WTC11 (cell line): ENCODE measurements at regions not wholly inside any gene's neighbourhood (a gene's known extent, or its start where the extent isn't known, plus 50 kb on each side); places are given as distances from the start of the nearest gene placed in this dataset.

ENCODE experiments used
- ATAC-seq: fragments of 200-7000 bp; cut with Tn5 transposase; 2 replicates; pipeline ENCODE4 v1.10.0; 2021; ENCODE audit warnings: mild to moderate bottlenecking, moderate library complexity
- CTCF ChIA-PET: fragments of 300-600 bp; sonication (Branson Sonifier 250); formaldehyde crosslinking; loops from one replicate; lab custom pipeline; 2021; ENCODE audit warnings: antibody characterized with exemption; lab: Charles Lee
- POLR2A ChIA-PET: fragments of 350-600 bp; sonication (Branson Sonifier 250); formaldehyde crosslinking; loops from one replicate; lab custom pipeline; 2021; ENCODE audit warnings: antibody characterized with exemption; lab: Charles Lee
- DNase-seq: peaks from one replicate; pipeline ENCODE4 v3.0.0; 2021; ENCODE audit warnings: low spot score
- H3K27ac Mint-ChIP-seq: 2 replicates; pipeline ENCODE4 v1.8.0; 2021; ENCODE audit warnings: mixed read lengths
- H3K27me3 Mint-ChIP-seq: 2 replicates; pipeline ENCODE4 v1.8.0; 2021; ENCODE audit warnings: low read depth, mild to moderate bottlenecking, moderate library complexity, mixed read lengths
- H3K36me3 Mint-ChIP-seq: 2 replicates; pipeline ENCODE4 v1.8.0; 2021; ENCODE audit warnings: mixed read lengths
- H3K4me1 Mint-ChIP-seq: 2 replicates; pipeline ENCODE4 v1.8.0; 2022; ENCODE audit warnings: mixed read lengths
- H3K4me3 Mint-ChIP-seq: 2 replicates; pipeline ENCODE4 v1.8.0; 2021; ENCODE audit warnings: mild to moderate bottlenecking, moderate library complexity, mixed read lengths
- H3K9me3 Mint-ChIP-seq: 2 replicates; pipeline ENCODE4 v1.8.0; 2021; ENCODE audit warnings: mixed read lengths
- CBFB ChIP-seq: sonication (generic); formaldehyde crosslinking; IDR thresholded peaks from 2 replicates; pipeline ENCODE4 v1.8.1; 2022; ENCODE audit warnings: mild to moderate bottlenecking, low read depth, missing genetic modification reagents
- EMX1 ChIP-seq: fragments of 250-450 bp; sonication (Bioruptor Pico); IDR thresholded peaks from 2 replicates; pipeline ENCODE4 v1.8.0; 2021; ENCODE audit warnings: mild to moderate bottlenecking
- ESRRA ChIP-seq: sonication (generic); formaldehyde crosslinking; IDR thresholded peaks from 2 replicates; pipeline ENCODE4 v1.8.1; 2022; ENCODE audit warnings: mild to moderate bottlenecking, missing genetic modification reagents, borderline replicate concordance
- FOXK1 ChIP-seq: sonication (generic); formaldehyde crosslinking; IDR thresholded peaks from 2 replicates; pipeline ENCODE4 v1.8.0; 2022; ENCODE audit warnings: mild to moderate bottlenecking, moderate library complexity, missing genetic modification reagents
- FOXP1 ChIP-seq: sonication (generic); formaldehyde crosslinking; IDR thresholded peaks from 2 replicates; pipeline ENCODE4 v1.8.0; 2022; ENCODE audit warnings: missing genetic modification reagents, mild to moderate bottlenecking, moderate library complexity, borderline replicate concordance
- GRHL2 ChIP-seq: fragments of 250-450 bp; sonication (Bioruptor Pico); IDR thresholded peaks from 2 replicates; pipeline ENCODE4 v1.8.0; 2022; ENCODE audit warnings: mild to moderate bottlenecking, moderate library complexity; ENCODE audit not compliant: insufficient replicate concordance, severe bottlenecking
- MYBL2 ChIP-seq: sonication (generic); formaldehyde crosslinking; IDR thresholded peaks from 2 replicates; pipeline ENCODE4 v1.8.1; 2023; ENCODE audit warnings: mild to moderate bottlenecking, moderate library complexity, missing genetic modification reagents
- NFE2L1 ChIP-seq: sonication (generic); formaldehyde crosslinking; IDR thresholded peaks from 2 replicates; pipeline ENCODE4 v1.8.1; 2023; ENCODE audit warnings: missing genetic modification reagents
- NR1H2 ChIP-seq: sonication (generic); formaldehyde crosslinking; IDR thresholded peaks from 2 replicates; pipeline ENCODE4 v1.9.0; 2021; ENCODE audit warnings: mild to moderate bottlenecking, moderate library complexity, missing genetic modification reagents
- SMAD4 ChIP-seq: sonication (generic); formaldehyde crosslinking; IDR thresholded peaks from 2 replicates; pipeline ENCODE4 v1.8.0; 2022; ENCODE audit warnings: mild to moderate bottlenecking, missing genetic modification reagents
- TEAD1 ChIP-seq: sonication (generic); formaldehyde crosslinking; IDR thresholded peaks from 2 replicates; pipeline ENCODE4 v1.8.0; 2022; ENCODE audit warnings: mild to moderate bottlenecking, missing genetic modification reagents
- TEAD4 ChIP-seq: sonication (generic); formaldehyde crosslinking; IDR thresholded peaks from 2 replicates; pipeline ENCODE4 v1.8.0; 2022; ENCODE audit warnings: mild to moderate bottlenecking, missing genetic modification reagents
- ZNF121 ChIP-seq: sonication (generic); formaldehyde crosslinking; IDR thresholded peaks from 2 replicates; pipeline ENCODE4 v1.8.0; 2023; ENCODE audit warnings: missing genetic modification reagents
- ZNF138 ChIP-seq: sonication (generic); formaldehyde crosslinking; conservative IDR thresholded peaks from 2 replicates; pipeline ENCODE4 v1.8.1; 2022; ENCODE audit warnings: mild to moderate bottlenecking, moderate library complexity, missing genetic modification reagents
- ZNF317 ChIP-seq: sonication (generic); formaldehyde crosslinking; IDR thresholded peaks from 2 replicates; pipeline ENCODE4 v1.8.1; 2023; ENCODE audit warnings: low read depth, mild to moderate bottlenecking, moderate library complexity, missing genetic modification reagents, borderline replicate concordance
- TF ChIP-seq, protein P1 (sequence below): fragments of 250-450 bp; sonication (Bioruptor Pico); IDR thresholded peaks from 2 replicates; pipeline ENCODE4 v2.1.2; 2022; ENCODE audit warnings: mild to moderate bottlenecking, moderate library complexity
- TF ChIP-seq, protein P2 (sequence below): sonication (generic); formaldehyde crosslinking; conservative IDR thresholded peaks from 2 replicates; pipeline ENCODE4 v1.8.1; 2022; ENCODE audit warnings: mild to moderate bottlenecking, missing genetic modification reagents
- TF ChIP-seq, protein P3 (sequence below): fragments of 250-450 bp; sonication (Bioruptor Pico); IDR thresholded peaks from 2 replicates; pipeline ENCODE4 v1.8.0; 2021; ENCODE audit warnings: mild to moderate bottlenecking
- TF ChIP-seq, protein P4 (sequence below): sonication (generic); formaldehyde crosslinking; IDR thresholded peaks from 2 replicates; pipeline ENCODE4 v1.8.0; 2023; ENCODE audit warnings: missing genetic modification reagents
- TF ChIP-seq, protein P5 (sequence below): fragments of 250-450 bp; sonication (Bioruptor Pico); IDR thresholded peaks from 2 replicates; pipeline ENCODE4 v1.9.0; 2021; ENCODE audit warnings: mild to moderate bottlenecking
- TF ChIP-seq, protein P6 (sequence below): sonication (generic); formaldehyde crosslinking; IDR thresholded peaks from 2 replicates; pipeline ENCODE4 v1.8.0; 2022; ENCODE audit warnings: mild to moderate bottlenecking, missing genetic modification reagents
- TF ChIP-seq, protein P7 (sequence below): sonication (generic); formaldehyde crosslinking; IDR thresholded peaks from 2 replicates; pipeline ENCODE4 v1.8.1; 2022; ENCODE audit warnings: missing genetic modification reagents, borderline replicate concordance
- TF ChIP-seq, protein P8 (sequence below): sonication (generic); formaldehyde crosslinking; IDR thresholded peaks from 2 replicates; pipeline ENCODE4 v1.8.1; 2022; ENCODE audit warnings: mild to moderate bottlenecking, moderate library complexity, missing genetic modification reagents
- TF ChIP-seq, protein P9 (sequence below): sonication (generic); formaldehyde crosslinking; IDR thresholded peaks from 2 replicates; pipeline ENCODE4 v1.8.1; 2023; ENCODE audit warnings: mild to moderate bottlenecking, missing genetic modification reagents

DNA sequence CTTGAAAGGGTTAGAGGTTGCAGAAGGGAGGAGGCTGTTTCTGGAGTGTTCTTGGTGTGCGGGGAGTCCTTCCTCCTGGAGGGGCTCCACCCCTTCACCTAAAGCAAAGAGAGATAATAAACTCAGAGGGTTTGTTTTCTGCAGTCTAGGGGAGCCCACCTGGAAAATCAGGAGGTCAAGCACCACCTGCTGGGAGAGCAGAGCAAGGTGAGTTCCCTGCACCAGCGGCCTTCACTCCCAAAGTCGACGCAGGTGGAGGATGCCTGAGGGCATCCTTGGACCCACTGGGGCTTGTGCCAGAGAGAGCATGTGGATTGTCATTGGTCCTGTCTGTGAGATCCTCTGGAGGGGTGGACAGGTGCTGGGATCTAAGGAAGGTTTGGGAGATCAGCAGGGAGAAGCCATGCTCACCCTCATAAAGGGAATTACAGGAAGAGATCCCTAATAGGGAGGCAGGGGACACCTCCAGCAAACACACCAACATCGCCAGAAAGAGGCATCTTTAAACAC, 116.7 kb downstream of the KCNF1 start:
- no peak overlapping the region for H3K4me3 Mint-ChIP-seq
- DNase-seq (no peak), ATAC-seq (no peak; the same call in 1 of the 2 replicates)
- H3K9me3 Mint-ChIP-seq = peaks cover 8% of the 10 kb centered on the region
- no peak overlapping the region for H3K27ac Mint-ChIP-seq
- POLR2A ChIA-PET = no interaction called here
- peaks cover 17% of the 10 kb centered on the region for H3K4me1 Mint-ChIP-seq
- peaks cover 5% of the 10 kb centered on the region for H3K36me3 Mint-ChIP-seq
- no peaks in the 10 kb centered on the region for H3K27me3 Mint-ChIP-seq
- TF ChIP-seq SMAD4 (CRISPR knock-in tag) (no peak), TEAD4 (CRISPR knock-in tag) (no peak), MYBL2 (CRISPR knock-in tag) (no peak), FOXK1 (CRISPR knock-in tag) (no peak), ESRRA (CRISPR knock-in tag) (no peak)
- TF ChIP-seq, protein P1, sequence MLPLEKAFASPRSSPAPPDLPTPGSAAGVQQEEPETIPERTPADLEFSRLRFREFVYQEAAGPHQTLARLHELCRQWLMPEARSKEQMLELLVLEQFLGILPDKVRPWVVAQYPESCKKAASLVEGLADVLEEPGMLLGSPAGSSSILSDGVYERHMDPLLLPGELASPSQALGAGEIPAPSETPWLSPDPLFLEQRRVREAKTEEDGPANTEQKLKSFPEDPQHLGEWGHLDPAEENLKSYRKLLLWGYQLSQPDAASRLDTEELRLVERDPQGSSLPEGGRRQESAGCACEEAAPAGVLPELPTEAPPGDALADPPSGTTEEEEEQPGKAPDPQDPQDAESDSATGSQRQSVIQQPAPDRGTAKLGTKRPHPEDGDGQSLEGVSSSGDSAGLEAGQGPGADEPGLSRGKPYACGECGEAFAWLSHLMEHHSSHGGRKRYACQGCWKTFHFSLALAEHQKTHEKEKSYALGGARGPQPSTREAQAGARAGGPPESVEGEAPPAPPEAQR (CRISPR knock-in tag) = no peak
- TF ChIP-seq, protein P2, sequence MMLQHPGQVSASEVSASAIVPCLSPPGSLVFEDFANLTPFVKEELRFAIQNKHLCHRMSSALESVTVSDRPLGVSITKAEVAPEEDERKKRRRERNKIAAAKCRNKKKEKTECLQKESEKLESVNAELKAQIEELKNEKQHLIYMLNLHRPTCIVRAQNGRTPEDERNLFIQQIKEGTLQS (CRISPR knock-in tag) = no peak
- TF ChIP-seq, protein P3, sequence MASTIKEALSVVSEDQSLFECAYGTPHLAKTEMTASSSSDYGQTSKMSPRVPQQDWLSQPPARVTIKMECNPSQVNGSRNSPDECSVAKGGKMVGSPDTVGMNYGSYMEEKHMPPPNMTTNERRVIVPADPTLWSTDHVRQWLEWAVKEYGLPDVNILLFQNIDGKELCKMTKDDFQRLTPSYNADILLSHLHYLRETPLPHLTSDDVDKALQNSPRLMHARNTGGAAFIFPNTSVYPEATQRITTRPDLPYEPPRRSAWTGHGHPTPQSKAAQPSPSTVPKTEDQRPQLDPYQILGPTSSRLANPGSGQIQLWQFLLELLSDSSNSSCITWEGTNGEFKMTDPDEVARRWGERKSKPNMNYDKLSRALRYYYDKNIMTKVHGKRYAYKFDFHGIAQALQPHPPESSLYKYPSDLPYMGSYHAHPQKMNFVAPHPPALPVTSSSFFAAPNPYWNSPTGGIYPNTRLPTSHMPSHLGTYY (CRISPR knock-in tag) = no peak
- TF ChIP-seq, protein P4, sequence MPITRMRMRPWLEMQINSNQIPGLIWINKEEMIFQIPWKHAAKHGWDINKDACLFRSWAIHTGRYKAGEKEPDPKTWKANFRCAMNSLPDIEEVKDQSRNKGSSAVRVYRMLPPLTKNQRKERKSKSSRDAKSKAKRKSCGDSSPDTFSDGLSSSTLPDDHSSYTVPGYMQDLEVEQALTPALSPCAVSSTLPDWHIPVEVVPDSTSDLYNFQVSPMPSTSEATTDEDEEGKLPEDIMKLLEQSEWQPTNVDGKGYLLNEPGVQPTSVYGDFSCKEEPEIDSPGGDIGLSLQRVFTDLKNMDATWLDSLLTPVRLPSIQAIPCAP (CRISPR knock-in tag) = no peak
- CTCF ChIA-PET = interaction anchor here (0.8 to 0.9 kb wide), 2 partner anchors 96 to 196 kb away, joined by 4 to 5 read pairs; no protein-coding TSS in a partner anchor

DNA sequence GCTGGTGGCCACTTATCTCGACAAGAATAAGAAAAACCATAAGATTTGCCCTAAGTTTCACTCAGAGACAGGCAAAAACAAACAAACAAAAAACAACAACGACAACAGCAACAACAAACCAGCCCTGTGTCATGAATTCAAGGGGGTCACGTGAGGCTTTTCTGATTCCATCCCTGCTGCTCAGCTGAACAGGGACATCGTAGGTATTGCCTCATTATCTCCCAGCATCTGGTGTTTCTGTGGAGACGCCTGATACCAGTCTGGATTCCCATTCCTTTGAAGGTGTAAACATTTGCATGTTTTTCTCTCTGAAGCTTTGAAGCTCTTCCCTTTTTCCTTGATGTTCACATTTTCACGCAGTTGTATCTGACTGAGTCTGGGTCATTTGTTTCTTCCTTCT, 117.4 kb downstream of the KCNF1 start:
- Mint-ChIP-seq H3K36me3 (peaks cover 5% of the 10 kb centered on the region), H3K4me3 (no peak overlapping the region), H3K27me3 (no peaks in the 10 kb centered on the region), H3K27ac (0 out of 2 replicates have a peak overlapping the region, but pooled peaks have one; percentile 8), H3K9me3 (peaks cover 15% of the 10 kb centered on the region), H3K4me1 (peaks cover 17% of the 10 kb centered on the region)
- ATAC-seq = no peak
- ChIA-PET POLR2A (no interaction called here), CTCF (interaction anchor here (0.6 to 0.9 kb wide), 3 partner anchors 96 to 197 kb away, joined by 3 to 5 read pairs (median 4); no protein-coding TSS in a partner anchor)
- no peak for DNase-seq
- TF ChIP-seq, protein P5, sequence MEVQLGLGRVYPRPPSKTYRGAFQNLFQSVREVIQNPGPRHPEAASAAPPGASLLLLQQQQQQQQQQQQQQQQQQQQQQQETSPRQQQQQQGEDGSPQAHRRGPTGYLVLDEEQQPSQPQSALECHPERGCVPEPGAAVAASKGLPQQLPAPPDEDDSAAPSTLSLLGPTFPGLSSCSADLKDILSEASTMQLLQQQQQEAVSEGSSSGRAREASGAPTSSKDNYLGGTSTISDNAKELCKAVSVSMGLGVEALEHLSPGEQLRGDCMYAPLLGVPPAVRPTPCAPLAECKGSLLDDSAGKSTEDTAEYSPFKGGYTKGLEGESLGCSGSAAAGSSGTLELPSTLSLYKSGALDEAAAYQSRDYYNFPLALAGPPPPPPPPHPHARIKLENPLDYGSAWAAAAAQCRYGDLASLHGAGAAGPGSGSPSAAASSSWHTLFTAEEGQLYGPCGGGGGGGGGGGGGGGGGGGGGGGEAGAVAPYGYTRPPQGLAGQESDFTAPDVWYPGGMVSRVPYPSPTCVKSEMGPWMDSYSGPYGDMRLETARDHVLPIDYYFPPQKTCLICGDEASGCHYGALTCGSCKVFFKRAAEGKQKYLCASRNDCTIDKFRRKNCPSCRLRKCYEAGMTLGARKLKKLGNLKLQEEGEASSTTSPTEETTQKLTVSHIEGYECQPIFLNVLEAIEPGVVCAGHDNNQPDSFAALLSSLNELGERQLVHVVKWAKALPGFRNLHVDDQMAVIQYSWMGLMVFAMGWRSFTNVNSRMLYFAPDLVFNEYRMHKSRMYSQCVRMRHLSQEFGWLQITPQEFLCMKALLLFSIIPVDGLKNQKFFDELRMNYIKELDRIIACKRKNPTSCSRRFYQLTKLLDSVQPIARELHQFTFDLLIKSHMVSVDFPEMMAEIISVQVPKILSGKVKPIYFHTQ (CRISPR knock-in tag) = no peak
- TF ChIP-seq ZNF317 (CRISPR knock-in tag) (no peak), TEAD1 (no peak), ZNF138 (no peak), NFE2L1 (CRISPR knock-in tag) (no peak), ZNF121 (CRISPR knock-in tag) (no peak), GRHL2 (CRISPR knock-in tag) (no peak), FOXP1 (CRISPR knock-in tag) (no peak), EMX1 (no peak), NR1H2 (CRISPR knock-in tag) (no peak), CBFB (CRISPR knock-in tag) (no peak)
- TF ChIP-seq, protein P6, sequence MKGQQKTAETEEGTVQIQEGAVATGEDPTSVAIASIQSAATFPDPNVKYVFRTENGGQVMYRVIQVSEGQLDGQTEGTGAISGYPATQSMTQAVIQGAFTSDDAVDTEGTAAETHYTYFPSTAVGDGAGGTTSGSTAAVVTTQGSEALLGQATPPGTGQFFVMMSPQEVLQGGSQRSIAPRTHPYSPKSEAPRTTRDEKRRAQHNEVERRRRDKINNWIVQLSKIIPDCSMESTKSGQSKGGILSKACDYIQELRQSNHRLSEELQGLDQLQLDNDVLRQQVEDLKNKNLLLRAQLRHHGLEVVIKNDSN (CRISPR knock-in tag) = no peak
- TF ChIP-seq, protein P7, sequence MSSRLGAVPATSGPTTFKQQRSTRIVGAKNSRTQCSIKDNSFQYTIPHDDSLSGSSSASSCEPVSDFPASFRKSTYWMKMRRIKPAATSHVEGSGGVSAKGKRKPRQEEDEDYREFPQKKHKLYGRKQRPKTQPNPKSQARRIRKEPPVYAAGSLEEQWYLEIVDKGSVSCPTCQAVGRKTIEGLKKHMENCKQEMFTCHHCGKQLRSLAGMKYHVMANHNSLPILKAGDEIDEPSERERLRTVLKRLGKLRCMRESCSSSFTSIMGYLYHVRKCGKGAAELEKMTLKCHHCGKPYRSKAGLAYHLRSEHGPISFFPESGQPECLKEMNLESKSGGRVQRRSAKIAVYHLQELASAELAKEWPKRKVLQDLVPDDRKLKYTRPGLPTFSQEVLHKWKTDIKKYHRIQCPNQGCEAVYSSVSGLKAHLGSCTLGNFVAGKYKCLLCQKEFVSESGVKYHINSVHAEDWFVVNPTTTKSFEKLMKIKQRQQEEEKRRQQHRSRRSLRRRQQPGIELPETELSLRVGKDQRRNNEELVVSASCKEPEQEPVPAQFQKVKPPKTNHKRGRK (CRISPR knock-in tag) = no peak
- TF ChIP-seq, protein P8, sequence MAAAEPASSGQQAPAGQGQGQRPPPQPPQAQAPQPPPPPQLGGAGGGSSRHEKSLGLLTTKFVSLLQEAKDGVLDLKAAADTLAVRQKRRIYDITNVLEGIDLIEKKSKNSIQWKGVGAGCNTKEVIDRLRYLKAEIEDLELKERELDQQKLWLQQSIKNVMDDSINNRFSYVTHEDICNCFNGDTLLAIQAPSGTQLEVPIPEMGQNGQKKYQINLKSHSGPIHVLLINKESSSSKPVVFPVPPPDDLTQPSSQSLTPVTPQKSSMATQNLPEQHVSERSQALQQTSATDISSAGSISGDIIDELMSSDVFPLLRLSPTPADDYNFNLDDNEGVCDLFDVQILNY (CRISPR knock-in tag) = no peak
- TF ChIP-seq, protein P9, sequence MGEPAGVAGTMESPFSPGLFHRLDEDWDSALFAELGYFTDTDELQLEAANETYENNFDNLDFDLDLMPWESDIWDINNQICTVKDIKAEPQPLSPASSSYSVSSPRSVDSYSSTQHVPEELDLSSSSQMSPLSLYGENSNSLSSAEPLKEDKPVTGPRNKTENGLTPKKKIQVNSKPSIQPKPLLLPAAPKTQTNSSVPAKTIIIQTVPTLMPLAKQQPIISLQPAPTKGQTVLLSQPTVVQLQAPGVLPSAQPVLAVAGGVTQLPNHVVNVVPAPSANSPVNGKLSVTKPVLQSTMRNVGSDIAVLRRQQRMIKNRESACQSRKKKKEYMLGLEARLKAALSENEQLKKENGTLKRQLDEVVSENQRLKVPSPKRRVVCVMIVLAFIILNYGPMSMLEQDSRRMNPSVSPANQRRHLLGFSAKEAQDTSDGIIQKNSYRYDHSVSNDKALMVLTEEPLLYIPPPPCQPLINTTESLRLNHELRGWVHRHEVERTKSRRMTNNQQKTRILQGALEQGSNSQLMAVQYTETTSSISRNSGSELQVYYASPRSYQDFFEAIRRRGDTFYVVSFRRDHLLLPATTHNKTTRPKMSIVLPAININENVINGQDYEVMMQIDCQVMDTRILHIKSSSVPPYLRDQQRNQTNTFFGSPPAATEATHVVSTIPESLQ (CRISPR knock-in tag) = no peak
